GM12873 (cell line): ENCODE measurements at regions not wholly inside any gene's neighbourhood (a gene's known extent, or its start where the extent isn't known, plus 50 kb on each side); places are given as distances from the start of the nearest gene placed in this dataset.

Source experiments
- CTCF ChIP-seq: IDR thresholded peaks from 2 replicates; pipeline ENCODE4 v1.5.1; 2012; ENCODE audit warnings: low read depth, mild to moderate bottlenecking, moderate library complexity, low read length, control low read depth; ENCODE audit not compliant: insufficient read depth; ENCODE audit errors: missing control alignments

GRCh38 chr5:98368141-98368540 lies 405.3 kb upstream of the RGMB start:
- no peak for TF ChIP-seq CTCF

GRCh38 chr5:98372351-98372750 lies 401.1 kb upstream of the RGMB start:
- TF ChIP-seq CTCF, result no peak

- TF ChIP-seq CTCF, result no peak
These were observed 381.4 kb upstream of the RGMB start for GRCh38 chr5:98391921-98392625.

GRCh38 chr5:98397081-98397480 lies 376.4 kb upstream of the RGMB start:
- no peak for TF ChIP-seq CTCF

- TF ChIP-seq CTCF, result no peak
These were observed 375.0 kb upstream of the RGMB start for GRCh38 chr5:98398465-98398864.

GRCh38 chr5:98401656-98402055 lies 371.8 kb upstream of the RGMB start:
- TF ChIP-seq CTCF, result no peak

- TF ChIP-seq CTCF, result no peak
These were observed 371.3 kb upstream of the RGMB start for GRCh38 chr5:98402130-98402529.
